SIG-M5 (cell line): ENCODE measurements at regions not wholly inside any gene's neighbourhood (a gene's known extent, or its start where the extent isn't known, plus 50 kb on each side); places are given as distances from the start of the nearest gene placed in this dataset.
"Not testable (repeated sequence)": the region's sequence is repeated elsewhere in the genome, so short reads cannot be mapped to it uniquely, and the experiment has no call there.

ENCODE experiments used
- DNase-seq: peaks from one replicate; lab custom pipeline; 2025; lab: John Stamatoyannopoulos, UW

DNA sequence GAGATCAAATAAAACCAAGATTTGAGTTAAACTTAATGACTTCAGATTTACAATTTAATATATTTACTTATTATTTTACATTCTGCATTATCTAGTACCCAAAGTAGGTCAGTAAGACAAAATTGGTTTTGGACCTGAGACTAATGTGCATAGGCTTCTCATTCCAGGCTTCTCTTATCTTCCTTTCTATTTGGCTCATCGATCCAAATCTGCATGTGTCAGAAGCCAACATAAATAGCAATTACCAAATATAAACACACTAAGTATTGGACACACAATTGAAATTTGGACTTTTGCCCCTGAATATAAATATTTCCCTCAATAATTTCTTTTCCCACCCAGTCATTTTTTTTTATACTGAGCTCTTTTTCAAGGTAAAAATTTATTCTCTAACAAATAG lies 290.6 kb upstream of the ARHGEF26 start:
- no peak for DNase-seq

DNA sequence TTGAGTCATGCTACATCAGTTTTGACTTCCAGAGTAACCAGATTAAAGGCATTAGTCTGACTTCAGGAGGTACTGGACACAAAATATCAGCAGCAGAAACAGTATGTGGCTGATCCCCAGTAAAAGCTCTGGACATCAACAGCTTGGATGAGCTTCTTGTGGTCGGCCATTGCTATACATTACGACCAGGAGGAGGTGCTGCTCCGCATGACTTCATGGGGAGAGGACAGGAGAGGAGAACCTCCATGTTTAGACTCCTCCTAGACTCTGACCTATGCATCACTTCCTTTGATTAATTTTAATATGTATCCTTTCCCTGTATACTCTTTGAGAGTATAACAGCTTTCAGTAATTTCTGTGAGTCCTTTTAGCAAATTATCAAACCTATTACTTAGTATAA lies 285.6 kb upstream of the ARHGEF26 start:
- no peak for DNase-seq

DNA sequence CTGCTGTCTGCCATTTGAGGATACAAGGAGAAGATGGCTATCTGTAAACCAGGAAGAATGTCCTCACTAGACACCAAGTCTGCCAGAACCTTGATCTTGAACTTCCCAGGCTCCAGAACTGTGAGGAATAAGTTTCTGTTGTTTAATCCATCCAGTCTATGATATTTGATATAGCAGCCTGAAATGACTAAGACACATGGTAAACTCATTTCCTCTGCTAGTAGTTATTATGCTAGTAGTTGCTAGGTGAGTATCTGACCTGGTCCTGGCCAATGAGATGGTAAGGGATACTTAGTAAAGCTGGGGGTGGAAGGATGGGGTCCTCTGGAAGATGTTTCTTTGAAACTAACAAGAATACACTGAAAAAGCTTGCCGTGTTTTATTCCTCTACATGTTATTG lies 280.7 kb upstream of the ARHGEF26 start:
- DNase-seq, result no peak

DNA sequence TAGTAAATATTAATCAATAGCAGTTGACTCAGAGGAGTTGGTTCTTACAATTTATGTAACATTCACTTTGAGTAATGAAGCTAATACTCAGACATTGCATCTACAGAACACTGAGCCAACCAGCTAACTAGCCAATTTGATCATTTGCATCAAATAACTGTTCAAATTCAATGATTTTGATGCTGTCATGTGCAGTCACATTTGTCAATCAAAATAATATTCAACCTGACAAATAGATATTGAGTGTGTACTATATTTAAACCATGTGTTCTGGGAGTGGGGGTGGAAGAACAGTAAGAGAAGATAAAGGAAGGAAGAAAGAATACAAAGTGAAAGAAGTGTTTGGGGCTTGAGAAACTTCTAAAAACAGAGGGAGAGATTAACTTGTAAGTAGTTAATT lies 277.2 kb upstream of the ARHGEF26 start:
- no peak for DNase-seq

DNA sequence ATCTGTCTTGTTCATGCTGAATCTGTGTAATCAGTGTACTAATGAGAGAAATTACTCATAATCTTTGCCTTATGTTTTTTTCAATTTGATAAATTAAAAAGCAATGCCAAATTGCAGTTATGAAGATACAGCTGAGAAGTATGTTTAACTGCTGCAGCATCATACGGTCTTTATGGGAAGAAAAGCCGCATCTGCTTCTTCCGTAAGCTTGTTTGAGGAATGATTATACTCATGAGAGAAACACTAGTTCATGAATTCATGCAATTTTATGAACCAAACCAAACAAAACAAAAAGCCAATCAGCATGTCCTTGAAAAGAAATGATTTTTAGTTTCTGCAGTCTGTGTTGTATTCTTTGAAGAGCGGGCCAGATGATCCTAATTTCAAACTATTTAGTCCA lies 275.9 kb upstream of the ARHGEF26 start:
- DNase-seq, result no peak

DNA sequence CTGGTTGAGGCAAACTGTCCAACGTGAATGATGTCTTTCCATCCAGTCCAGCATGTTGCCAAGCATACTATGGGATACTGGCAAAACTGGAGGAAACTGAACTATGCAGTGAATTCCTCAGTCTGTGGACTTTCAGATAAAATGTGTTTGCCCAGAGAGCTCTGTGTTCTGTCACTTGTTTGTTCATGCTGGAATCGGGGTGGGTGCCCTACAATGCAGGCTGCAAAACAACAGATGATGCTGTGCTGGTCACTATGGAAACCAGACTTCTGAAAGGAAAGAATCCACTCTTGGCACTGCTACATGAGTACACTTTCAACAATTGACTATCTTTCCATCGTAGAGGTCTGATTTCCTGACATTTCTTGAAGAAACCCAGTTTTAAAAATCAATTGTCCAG lies 272.5 kb upstream of the ARHGEF26 start:
- DNase-seq, result no peak

DNA sequence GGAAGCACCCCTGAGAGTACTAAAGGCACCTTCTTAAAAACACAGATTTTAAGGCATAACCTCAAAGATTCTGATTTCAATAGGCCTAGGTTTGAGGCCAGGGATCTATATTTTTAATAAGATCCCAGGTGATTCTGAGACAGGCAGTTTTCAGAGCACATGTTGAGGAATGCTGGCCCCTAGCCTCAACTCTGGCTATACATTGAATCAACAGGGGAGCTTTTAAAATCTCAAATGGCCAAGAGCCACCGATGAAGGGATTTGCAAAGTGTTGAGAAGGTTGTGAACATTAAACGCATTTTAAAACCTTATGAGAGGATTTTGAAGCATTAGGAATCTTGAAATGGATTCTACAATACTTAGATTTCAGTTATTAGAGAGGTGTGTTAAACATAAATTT lies 268.8 kb upstream of the ARHGEF26 start:
- no peak for DNase-seq

DNA sequence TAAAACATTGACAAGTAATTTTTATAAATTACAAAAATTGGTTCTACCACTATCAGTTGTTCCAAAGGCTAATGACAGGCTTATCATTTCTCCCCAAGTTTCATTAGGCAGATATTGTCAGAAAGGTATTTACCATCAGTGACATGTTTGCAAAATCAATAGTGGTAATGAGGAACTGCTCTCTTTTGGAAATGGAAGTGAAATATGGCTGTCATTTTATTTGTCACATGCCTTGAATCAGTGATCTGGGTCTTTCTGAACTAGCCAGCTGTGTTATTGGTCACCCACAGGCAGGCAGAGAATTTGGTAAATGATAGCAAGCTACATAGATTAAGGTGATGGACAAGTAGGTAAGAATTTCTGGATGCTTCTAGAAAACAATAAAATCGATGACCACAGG lies 268.0 kb upstream of the ARHGEF26 start:
- no peak for DNase-seq

DNA sequence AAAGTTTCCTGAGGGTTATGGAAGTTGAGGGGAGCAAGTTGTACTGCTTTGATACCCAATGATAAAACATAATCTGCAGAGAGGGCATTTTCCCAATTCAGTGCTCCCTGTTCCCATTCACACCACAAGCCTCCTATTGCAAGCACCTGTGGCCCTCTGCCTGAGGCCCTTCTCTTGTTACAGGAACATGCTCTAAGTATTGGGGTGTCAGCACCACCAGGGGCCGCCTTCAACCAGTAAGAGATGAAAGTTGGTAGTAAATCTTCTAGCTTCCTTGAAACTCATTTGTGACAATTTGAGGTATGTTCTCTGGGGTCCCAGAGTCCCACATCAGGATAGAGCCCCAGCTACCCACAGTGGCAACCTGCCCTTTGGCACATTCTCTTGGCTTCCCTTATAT lies 265.4 kb upstream of the ARHGEF26 start:
- no peak for DNase-seq

DNA sequence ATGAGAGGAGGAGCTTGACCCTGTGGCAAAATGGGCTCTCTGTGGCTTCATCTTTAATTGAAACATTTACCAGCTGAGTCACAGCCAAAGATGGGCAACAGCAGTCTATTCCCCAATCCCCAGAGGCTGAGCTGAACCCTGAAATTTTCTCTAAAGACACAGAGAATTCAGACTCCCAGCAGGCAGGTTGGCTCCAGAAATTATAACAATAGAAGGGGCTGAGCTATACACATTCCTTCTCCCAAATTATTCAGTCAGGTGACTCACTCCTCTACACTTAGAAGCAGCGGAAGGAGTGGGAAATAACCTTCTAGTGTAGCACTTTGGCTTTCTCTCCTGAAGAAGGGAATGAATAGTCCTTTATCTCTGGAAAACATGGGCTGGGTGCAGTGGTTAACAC lies 264.3 kb upstream of the ARHGEF26 start:
- DNase-seq, result no peak

DNA sequence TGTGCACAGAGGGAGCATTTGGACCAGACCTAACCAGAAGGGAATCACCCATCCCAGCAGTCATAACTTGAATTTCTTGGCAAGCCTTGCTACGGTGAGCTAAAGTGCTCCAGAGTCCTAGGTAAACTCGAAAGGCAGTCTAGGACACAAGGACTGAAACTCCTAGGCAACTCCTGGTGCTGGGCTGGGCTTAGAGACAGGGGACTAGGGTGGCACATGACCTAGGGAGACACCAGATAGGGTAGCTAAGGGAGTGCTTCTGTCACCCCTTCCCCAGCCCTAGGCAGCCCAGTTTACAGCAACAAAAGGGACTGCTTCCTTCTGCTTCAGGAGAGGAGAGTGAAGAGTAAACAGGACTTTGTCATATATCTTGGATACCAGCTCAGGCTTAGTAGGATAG lies 256.4 kb upstream of the ARHGEF26 start:
- DNase-seq, result no peak

DNA sequence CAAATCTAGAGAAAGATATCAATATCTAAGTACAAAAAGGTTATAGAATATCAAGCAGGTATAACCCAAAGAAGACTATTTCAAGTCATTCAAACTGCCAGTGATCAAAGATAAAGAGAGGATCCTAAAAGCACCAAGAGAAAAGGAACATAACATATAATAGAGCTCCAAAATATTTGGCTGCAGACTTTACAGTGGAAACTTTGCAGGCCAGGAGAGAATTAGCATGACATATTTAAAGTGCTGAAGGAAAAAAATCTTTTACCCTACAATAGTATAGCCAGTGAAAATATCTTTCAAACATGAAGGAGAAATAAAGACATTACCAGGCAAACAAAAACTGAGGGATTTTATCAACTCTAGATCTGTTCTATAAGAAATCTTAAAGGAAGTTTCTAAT lies 254.3 kb upstream of the ARHGEF26 start:
- DNase-seq, result no peak

DNA sequence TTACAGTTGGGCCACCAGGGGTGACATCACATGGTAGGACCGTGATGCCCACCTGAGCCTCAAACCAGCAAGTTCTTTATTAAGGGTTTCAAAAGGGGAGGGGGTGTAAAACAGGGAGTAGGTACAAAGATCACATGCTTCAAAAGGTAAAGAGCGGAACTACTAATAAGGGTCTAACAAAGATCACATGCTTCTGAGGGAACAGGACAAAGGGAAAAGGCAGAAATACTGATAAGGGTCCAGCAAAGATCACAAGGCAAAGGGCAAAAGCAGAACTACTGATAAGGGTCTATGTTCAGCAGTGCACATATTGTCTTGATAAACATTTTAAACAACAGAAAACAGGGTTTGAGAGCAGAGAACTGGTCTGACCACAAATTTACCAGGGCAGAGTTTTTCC lies 246.8 kb upstream of the ARHGEF26 start:
- not testable (repeated sequence) for DNase-seq

DNA sequence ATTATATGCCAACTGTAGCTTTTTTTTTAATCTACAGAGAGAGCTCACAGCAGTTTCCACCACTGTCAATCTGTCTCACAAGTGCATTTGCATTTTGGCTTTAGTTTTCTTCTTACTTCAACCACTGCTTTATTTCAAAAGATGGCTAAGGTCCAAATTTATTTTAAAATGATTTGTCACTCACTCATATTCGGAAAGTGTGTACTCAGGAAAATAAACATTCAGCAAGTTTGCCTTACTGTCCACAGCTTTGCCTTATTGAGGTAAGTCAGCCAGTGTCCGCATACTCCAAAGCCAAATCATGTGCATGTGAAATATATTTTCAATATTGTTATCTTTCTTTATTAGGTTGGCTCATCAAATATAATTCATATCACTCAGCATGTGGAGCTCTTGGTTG lies 240.7 kb upstream of the ARHGEF26 start:
- no peak for DNase-seq

DNA sequence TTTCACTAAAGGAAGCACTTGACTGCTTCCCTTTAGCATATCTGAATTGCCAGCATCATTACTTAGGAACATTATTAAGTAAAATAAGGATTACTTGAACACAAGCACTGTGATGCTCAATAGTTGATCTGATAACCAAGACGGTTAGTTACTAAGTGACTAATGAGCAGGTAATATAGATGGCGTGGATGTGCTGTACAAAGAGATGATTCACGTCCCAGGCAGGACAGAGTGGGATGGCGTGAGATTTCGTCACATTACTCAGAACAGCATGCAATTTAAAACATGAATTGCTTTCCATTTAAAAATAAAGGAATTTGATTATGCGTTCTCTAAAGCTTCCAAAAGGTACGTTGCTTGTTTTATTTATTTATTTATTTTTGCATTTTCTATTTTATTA lies 240.0 kb upstream of the ARHGEF26 start:
- no peak for DNase-seq

DNA sequence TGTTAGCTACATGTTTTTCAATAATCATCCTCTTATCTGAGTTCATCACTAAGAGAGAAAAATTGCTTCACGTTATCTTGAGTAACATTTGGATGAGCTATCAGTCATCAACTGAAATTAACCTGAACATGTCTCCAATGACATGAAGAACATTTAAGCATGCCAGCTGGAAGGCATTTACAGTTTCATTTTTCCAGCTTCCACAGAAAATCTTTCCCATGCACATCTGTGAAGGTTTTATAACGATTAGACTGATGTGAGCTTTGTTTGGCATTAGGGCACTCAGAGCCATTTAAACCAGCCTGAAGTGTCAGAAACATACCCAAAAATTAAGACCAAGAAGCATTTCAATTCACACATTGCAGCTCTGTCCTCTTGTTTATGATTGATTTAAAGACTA lies 235.8 kb upstream of the ARHGEF26 start:
- DNase-seq, result no peak

DNA sequence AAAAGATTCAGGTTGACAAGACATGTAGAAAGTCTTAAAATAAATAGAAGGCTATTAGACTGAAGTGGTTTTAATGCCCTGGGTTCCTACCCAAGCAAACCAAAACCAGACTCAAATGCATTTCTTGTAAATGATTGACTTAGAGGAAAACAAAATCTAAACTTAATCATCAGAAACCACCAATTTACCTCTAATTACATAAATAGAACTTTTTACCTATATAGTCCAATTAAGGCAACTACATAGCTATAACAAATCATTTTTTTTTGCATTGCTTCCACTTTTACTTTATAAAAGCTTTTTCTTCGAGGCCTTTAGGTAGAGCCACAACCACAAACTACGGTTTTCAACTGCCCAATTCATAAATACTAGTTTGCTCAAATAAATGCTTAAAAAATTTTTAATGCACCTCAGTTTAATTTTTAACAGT lies 231.3 kb upstream of the ARHGEF26 start:
- no peak for DNase-seq

DNA sequence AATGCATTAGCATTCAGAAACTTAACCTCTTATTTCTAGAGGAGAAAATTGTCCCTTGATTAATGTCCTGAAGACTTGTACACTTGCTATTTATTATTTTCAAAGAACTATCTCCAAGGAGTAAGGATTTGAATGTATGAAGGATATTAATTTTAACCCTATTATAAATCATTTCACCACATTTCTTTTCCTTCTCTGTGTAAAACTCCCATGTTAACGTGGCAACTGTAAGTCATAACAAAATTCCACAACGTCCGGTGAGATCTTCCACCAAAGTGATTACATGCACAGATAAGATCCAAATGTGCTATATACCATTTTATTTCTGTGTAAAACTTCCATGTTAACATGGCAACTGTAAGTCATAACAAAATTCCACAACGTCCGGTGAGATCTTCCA lies 229.1 kb upstream of the ARHGEF26 start:
- DNase-seq, result no peak

DNA sequence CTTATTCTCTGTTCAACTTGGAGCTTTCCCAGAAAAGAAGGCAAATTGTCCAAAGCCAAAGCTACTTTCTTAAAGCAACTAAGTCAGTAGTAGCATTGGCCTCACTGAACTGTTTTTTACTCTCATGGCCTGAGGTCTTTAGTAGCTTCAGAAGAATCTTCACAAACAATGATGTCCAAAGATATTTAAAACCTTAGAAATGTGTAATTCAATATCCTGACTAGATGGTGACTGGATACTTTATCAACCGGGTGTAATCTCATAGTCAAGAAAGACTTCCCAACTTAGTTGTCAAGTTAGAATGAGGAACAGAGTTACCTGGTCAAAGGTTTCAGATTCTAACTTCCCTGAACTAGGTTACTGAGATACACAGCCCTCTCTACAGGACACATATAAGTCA lies 226.3 kb upstream of the ARHGEF26 start:
- no peak for DNase-seq

DNA sequence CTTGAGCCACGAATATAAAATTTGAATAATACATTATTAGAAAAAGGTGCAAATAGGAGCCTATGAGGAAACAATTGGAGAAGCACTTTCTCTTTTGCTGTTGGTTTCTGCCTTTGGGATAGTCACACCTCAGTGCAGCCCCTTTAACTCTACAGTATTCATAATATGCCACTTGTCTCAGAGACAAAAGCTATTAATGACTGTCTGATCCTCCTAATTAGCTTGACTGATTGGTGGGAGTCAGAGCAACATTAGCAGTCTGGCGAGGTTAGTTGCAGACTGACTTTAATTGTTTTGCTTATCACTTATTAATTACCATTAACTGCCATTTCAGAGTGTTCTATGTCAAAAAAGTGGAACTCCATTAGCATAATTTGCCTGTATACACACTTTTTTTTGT lies 225.0 kb upstream of the ARHGEF26 start:
- DNase-seq, result no peak

DNA sequence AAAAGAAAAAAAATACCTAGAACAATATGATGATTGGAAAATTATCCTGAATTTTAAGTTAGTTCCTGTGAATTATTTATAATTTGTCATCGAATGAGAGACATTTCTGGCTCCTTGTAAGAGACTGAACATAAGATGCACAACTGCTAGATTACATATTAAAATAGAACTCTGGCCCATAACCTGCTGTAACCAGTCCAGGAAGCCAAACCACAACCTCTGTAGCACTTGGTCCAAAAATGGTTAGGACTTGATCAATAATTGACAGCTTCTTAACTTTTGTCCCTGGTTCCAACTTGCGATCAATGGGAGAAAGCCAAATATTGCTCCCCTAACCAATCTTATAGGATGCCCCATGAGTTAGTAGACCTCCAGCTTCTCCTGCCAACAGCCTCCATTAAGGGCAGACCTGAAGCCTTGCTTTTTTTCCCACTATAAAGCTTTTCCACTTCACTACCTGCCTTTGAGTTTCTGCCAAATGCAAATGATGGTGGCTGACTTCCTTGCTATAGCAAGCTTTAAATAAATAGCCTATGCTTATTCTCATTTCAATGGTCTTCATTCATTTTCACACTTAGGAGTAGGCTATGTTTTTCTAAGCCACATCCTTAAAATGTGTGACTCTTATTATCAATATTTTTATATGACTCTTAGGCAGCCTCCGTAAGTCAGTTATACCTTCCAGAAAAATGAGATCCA lies 224.0 kb upstream of the ARHGEF26 start:
- no peak for DNase-seq

DNA sequence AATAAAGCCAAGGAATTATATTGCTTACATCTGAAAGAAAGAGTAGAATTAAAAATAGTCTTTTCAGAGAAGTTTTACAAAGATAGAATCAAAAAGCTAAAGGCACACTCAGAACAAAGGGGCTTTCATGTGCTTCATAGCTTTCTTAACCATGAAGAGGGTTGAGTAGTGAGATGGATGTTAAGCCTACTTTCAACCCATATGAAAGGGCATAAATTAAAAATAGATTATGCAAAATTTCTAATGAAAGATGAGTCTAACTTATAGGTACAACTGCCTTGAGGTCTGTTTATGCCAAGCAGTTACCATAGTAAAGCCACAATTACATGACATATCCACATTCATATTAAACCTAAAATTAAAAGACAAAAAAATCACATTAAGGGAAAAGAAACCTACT lies 223.3 kb upstream of the ARHGEF26 start:
- no peak for DNase-seq

DNA sequence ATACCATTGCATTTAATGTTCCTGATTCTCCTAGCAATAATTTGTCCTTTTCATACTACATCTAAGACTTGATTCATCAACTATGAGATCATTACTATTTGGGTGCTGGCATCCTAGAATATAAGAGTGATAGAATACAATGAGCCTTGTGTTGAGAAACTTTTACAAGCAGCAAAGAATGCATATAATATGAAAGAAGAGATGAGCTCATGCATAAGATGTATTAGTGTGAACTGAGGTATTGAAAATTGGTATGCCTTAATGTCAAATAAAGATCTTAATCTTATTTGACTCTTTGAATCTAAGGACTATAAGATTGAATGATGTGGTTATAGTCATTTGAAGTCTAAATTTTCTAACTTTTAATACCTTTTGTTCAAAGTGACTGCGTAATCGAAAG lies 220.0 kb upstream of the ARHGEF26 start:
- no peak for DNase-seq

DNA sequence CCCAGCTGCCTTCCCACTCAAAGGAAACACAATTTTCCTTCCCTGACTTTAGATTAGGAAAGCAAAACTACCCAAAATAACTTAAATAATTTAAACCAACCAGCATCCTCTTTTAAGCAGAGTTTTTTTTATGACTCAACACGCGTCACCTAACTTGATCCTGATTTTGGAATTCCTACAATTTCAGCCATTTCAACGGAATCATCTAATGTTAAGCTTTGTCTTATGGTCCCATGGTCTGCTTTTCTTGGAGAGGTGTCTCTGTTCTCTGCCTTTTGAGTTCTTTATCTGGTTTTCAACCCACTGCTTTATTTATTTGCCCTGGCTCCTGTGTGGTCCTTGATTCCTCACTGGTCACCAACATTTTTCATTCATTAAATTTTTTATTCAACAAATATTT lies 219.2 kb upstream of the ARHGEF26 start:
- DNase-seq, result no peak

DNA sequence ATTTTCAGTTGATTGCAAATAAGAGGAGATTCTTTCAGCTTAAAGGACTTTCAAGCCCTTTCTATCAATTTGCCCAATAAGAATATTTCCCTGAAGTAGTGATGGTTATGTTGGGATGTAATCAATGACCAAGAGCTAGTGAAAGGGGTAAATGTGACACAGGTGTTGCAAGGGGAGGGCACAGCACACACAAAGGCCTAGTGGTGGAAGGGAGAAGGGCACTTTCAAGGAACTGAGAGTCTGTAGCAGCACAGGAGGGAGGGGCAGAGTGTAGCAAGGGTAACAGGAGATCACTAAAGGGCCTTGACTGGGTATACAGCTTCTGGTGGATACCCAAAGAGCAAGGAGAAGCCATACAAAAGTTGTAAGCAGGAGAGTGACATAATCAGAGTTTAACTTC lies 217.8 kb upstream of the ARHGEF26 start:
- DNase-seq, result no peak
